ENCODE measurements at regions not wholly inside any gene's neighbourhood (a gene's known extent, or its start where the extent isn't known, plus 50 kb on each side); places are given as distances from the start of the nearest gene placed in this dataset.

DNA sequence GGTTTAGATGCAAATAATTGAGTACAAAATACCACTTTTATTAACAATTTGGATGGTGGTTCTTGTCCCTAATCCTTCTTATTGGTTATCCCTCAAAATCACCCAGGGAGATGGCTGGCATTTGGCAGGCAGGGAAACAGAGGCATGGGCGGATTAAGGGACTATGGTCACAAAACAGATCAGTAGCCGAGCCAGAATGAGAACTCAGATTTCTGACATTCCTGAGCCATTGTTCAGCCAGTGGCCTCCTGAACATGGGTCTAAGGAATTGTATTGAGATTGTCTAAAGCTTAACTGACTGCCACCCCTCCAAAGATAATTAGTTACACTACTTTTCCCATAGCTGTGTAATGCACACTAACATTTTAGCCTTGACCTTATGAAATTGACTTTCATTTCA lies 88.4 kb downstream of the CHD9NB start:
- no peak for TF ChIP-seq POLR2A (IDR thresholded peaks at IDR 0.05; ENCODE audit: borderline replicate concordance, extremely low read depth, insufficient read depth, insufficient read length)
- TF ChIP-seq, protein P1, sequence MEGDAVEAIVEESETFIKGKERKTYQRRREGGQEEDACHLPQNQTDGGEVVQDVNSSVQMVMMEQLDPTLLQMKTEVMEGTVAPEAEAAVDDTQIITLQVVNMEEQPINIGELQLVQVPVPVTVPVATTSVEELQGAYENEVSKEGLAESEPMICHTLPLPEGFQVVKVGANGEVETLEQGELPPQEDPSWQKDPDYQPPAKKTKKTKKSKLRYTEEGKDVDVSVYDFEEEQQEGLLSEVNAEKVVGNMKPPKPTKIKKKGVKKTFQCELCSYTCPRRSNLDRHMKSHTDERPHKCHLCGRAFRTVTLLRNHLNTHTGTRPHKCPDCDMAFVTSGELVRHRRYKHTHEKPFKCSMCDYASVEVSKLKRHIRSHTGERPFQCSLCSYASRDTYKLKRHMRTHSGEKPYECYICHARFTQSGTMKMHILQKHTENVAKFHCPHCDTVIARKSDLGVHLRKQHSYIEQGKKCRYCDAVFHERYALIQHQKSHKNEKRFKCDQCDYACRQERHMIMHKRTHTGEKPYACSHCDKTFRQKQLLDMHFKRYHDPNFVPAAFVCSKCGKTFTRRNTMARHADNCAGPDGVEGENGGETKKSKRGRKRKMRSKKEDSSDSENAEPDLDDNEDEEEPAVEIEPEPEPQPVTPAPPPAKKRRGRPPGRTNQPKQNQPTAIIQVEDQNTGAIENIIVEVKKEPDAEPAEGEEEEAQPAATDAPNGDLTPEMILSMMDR (IDR thresholded peaks at IDR 0.05 in 2 of 3, conservative IDR thresholded peaks at IDR 0.05 in 1 of 3; ENCODE audit: borderline replicate concordance in 1 of 3, insufficient read depth in 1 of 3, low read depth in 2 of 3, low read length in 2 of 3), result no peak
- TF ChIP-seq, protein P2, sequence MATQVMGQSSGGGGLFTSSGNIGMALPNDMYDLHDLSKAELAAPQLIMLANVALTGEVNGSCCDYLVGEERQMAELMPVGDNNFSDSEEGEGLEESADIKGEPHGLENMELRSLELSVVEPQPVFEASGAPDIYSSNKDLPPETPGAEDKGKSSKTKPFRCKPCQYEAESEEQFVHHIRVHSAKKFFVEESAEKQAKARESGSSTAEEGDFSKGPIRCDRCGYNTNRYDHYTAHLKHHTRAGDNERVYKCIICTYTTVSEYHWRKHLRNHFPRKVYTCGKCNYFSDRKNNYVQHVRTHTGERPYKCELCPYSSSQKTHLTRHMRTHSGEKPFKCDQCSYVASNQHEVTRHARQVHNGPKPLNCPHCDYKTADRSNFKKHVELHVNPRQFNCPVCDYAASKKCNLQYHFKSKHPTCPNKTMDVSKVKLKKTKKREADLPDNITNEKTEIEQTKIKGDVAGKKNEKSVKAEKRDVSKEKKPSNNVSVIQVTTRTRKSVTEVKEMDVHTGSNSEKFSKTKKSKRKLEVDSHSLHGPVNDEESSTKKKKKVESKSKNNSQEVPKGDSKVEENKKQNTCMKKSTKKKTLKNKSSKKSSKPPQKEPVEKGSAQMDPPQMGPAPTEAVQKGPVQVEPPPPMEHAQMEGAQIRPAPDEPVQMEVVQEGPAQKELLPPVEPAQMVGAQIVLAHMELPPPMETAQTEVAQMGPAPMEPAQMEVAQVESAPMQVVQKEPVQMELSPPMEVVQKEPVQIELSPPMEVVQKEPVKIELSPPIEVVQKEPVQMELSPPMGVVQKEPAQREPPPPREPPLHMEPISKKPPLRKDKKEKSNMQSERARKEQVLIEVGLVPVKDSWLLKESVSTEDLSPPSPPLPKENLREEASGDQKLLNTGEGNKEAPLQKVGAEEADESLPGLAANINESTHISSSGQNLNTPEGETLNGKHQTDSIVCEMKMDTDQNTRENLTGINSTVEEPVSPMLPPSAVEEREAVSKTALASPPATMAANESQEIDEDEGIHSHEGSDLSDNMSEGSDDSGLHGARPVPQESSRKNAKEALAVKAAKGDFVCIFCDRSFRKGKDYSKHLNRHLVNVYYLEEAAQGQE (IDR thresholded peaks at IDR 0.05; ENCODE audit: low read depth), result no peak
- TF ChIP-seq, protein P3, sequence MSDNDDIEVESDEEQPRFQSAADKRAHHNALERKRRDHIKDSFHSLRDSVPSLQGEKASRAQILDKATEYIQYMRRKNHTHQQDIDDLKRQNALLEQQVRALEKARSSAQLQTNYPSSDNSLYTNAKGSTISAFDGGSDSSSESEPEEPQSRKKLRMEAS (IDR thresholded peaks at IDR 0.05), result no peak
- TF ChIP-seq EZH2phosphoT487 (IDR thresholded peaks at IDR 0.05; ENCODE audit: borderline replicate concordance), result no peak
- no peak for TF ChIP-seq JUND (IDR thresholded peaks at IDR 0.05)
- no peak for TF ChIP-seq POLR2AphosphoS5 (IDR thresholded peaks at IDR 0.05; ENCODE audit: low read depth, low read length)
- no peak for TF ChIP-seq TCF7L2 (IDR thresholded peaks at IDR 0.05; ENCODE audit: borderline replicate concordance, extremely low read depth, insufficient read depth, insufficient read length)
- TF ChIP-seq SIN3A (IDR thresholded peaks at IDR 0.05; ENCODE audit: low read depth), result no peak
- no peak for TF ChIP-seq ZFX (IDR thresholded peaks at IDR 0.05)
- TF ChIP-seq, protein P4, sequence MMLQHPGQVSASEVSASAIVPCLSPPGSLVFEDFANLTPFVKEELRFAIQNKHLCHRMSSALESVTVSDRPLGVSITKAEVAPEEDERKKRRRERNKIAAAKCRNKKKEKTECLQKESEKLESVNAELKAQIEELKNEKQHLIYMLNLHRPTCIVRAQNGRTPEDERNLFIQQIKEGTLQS (IDR thresholded peaks at IDR 0.05), result no peak
- no peak for TF ChIP-seq EZH2 (IDR thresholded peaks at IDR 0.05)
- no peak for TF ChIP-seq CEBPB (IDR thresholded peaks at IDR 0.05; ENCODE audit: low read depth)
- no peak for TF ChIP-seq ELF1 (IDR thresholded peaks at IDR 0.05; ENCODE audit: borderline replicate concordance, low read depth)

Data from HCT116 (cell line).